Right atrium auricular region (tissue), 2 donors: ENCODE measurements at regions not wholly inside any gene's neighbourhood (a gene's known extent, or its start where the extent isn't known, plus 50 kb on each side); places are given as distances from the start of the nearest gene placed in this dataset.

ENCODE experiments used
- DNase-seq: peaks from one replicate; pipeline ENCODE4 v3.0.0-alpha.2; 2019; ENCODE audit warnings: low spot score
- H3K27ac ChIP-seq, 2 donors: fragments of 200-600 bp; sonication (generic); 1 replicate in 1 of 2; 2 replicates in 1 of 2; pipeline ENCODE4 v1.5.1; 2016 to 2019
- H3K27me3 ChIP-seq, 2 donors: fragments of 200-600 bp; sonication (generic); one replicate each; pipeline versions ENCODE4 v1.5.1 to v1.6.0; 2017 to 2019
- H3K36me3 ChIP-seq: fragments of 200-600 bp; sonication (generic); one replicate; pipeline ENCODE4 v1.5.1; 2016
- H3K4me1 ChIP-seq, 2 donors: fragments of 200-600 bp; sonication (generic); one replicate each; pipeline versions ENCODE4 v1.5.1 to v1.6.0; 2017 to 2019
- H3K4me3 ChIP-seq, 2 donors: fragments of 200-600 bp; sonication (generic); 1 replicate in 1 of 2; 2 replicates in 1 of 2; pipeline ENCODE4 v1.5.1; 2017 to 2019; ENCODE audit warnings: mild to moderate bottlenecking in 1 of 2, moderate library complexity in 1 of 2
- H3K9me3 ChIP-seq, 2 donors: fragments of 200-600 bp; sonication (generic); one replicate each; pipeline ENCODE4 v1.5.1; 2019
- CTCF ChIP-seq, 2 donors: fragments of 200-600 bp; sonication (generic); IDR thresholded peaks; one replicate each; pipeline ENCODE4 v1.5.1; 2019; ENCODE audit warnings: antibody characterized with exemption in 2 of 2

- H3K9me3 ChIP-seq, result peaks cover 0 to 22% of the 10 kb centered on the region in 2 donors
- H3K4me1 ChIP-seq, result no peaks in the 10 kb centered on the region
- H3K4me3 ChIP-seq, result no peak overlapping the region
- no peaks in the 10 kb centered on the region for H3K27me3 ChIP-seq
- TF ChIP-seq CTCF (IDR thresholded peaks at IDR 0.05), result no peak
- H3K36me3 ChIP-seq, result no peaks in the 10 kb centered on the region
- H3K27ac ChIP-seq, result no peak overlapping the region
- DNase-seq, result no peak
Measured at GRCh38 chr17:45731459-45731858, 52.7 kb upstream of the CRHR1 start.

GRCh38 chr17:45732926-45733505, 51.1 kb upstream of the CRHR1 start:
- Histone ChIP-seq H3K9me3 (peaks cover 0 to 22% of the 10 kb centered on the region in 2 donors), H3K4me3 (no peak overlapping the region), H3K4me1 (no peaks in the 10 kb centered on the region), H3K36me3 (no peaks in the 10 kb centered on the region), H3K27ac (no peak overlapping the region), H3K27me3 (no peaks in the 10 kb centered on the region)
- TF ChIP-seq CTCF (IDR thresholded peaks at IDR 0.05), result no peak
- no peak for DNase-seq

- no peak for TF ChIP-seq CTCF (IDR thresholded peaks at IDR 0.05)
- Histone ChIP-seq H3K27me3 (no peaks in the 10 kb centered on the region), H3K9me3 (peaks cover 0 to 22% of the 10 kb centered on the region in 2 donors), H3K4me3 (no peak overlapping the region), H3K4me1 (no peaks in the 10 kb centered on the region), H3K36me3 (no peaks in the 10 kb centered on the region), H3K27ac (no peak overlapping the region)
- DNase-seq, result no peak
Measured at GRCh38 chr17:45733781-45734180, 50.3 kb upstream of the CRHR1 start.
